Nucleus accumbens (tissue), 56 donors: ENCODE measurements at regions not wholly inside any gene's neighbourhood (a gene's known extent, or its start where the extent isn't known, plus 50 kb on each side); places are given as distances from the start of the nearest gene placed in this dataset.
A peak's percentile ranks its signal among the peaks of the same experiment; 100 is the strongest.

Experiments used
- DNase-seq, 56 donors: peaks; one replicate each; lab custom pipeline; 2025; lab: John Stamatoyannopoulos, UW

DNA sequence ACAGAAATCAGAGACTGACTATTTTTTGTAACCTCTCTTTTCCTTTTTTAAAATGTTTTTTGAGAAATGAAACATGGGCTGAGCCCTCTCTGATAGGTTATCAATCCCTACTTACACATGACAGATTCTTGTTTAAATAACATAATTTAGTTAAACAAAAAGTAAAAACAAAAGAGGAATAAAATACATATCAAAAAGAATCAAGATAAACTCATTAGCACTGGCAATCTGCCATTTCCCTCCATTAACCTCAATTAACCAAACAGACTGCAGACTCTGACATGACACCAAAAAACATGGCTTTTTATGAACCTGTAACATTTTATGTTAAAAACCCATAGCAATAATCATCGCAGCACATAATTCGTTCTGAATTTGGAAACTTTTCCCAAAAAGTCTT lies 284.4 kb upstream of the MTNR1B start:
- DNase-seq = no peak

DNA sequence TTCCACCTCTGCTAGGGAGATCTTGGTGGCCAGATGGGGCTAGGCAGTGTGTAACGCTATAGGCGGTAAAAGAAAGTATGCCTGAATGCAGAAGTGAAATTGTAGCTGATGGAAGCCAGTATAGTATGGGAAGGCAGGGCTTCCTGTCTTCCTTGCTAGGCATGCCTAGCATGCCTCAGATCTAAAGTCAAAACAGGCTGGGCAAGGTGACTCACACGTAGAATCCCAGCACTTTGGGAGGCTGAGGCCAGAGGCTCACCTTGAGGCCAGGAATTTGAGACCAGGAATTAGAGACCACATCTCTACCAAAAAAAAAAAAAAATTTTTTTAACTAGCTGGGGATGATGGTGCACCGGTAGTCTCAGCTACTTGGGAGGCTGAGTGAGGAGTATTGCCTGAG lies 281.7 kb upstream of the MTNR1B start:
- no peak for DNase-seq

DNA sequence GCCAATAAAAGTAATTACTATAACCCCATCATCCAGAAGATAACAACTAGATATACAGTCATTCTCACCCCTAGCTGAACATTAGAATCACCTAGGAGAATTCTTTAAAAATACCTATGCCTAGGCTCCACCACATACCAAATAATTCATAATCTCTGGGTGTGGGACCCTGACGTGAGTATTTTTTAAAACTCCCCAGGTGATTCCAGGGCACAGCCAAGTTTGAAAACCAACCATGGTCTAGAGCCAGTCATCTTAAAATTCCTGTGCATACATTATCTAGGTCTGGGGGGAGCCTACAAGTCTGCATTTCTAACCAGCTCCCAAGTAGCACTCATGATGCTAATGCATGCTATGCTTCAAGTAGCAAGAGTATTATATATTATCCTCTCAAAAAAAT lies 281.0 kb upstream of the MTNR1B start:
- DNase-seq = no peak

DNA sequence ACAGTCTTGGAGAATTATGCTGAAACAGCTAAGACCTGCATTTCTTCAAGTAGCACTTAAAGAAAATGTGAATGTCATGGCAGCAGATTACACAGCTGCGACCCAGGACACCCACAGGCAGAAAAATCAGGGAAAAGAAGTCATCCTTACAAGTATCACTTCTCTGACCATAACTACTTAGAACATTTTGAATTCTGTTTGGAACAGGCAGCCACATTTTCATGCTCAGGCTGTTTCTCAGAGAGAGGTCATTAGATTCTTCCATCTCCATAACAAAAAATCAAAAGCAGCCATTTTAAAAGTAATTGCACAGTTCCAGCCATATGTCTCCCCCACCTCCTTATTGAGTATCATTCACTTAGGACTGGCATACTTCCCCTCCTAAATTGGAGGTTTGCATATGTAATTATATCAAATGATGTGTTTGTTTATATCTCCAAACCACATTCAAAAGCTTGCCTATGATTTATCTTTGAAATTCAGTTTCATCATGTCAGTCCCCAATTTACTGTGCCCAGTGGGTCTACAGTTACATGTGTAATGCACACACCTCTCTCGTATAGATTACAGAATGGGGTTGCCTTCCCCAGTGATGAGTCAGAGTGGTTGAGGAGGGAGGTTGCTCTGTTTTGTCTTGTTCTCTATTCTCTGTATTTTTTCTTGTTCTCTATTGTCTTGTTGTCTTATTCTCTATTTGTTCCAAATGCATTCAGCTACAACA lies 276.5 kb upstream of the MTNR1B start:
- no peak for DNase-seq

DNA sequence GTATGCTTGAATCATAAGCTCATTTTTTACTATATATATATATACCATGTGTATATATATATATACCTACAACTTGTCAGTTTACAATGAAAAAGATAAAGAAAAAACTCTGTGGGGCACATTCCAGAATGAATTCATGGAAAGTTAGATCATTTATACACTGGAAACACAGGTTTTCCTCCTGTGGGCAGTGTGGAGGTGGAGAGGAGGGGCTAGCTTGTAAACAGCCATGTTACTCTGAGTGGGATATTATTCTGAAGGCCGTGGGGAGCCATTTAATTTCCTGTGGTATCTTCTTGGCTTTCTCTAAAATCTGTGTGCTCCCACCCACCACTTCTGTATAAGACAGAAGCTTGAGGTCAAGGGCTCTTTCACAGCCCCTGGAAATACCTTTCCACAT lies 273.4 kb upstream of the MTNR1B start:
- DNase-seq = no peak

DNA sequence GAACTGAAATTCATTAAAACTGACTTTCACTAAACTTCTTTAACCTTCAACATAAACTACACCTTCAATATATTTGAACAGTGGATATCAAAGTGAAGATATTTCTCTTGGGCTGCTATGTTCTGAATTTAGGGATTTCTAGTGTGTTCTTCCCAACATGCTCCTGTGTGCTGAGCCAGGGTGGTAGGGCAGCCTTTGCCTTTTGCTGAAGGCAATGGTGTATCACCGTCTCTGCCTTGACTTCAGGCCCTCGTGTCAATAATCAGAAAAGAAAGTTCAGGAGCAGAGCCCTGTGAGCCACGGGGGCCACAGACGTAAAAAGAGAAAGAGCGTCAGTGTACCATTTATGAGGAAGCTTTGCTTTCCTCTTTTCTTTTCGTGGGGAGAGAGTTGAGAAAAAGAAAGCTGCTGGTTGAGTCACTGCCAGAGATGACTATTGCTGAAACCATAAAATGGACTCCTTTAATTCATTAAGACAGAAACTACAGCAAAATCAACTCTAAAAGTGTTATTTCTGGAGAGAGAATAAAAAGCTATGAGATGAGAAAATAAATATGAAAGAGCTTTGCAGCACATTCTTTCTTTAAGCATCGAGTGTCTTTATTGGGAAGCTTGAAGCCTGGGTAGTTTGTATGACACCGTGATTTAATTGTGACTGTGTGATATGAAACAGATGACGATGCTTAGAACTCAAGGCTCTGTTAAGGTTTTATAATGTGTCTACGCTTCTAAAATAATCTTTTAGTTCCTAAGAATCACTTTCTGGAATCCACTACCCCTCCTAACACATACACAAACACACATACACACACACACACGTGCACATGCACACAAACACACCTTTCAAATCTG lies 271.8 kb upstream of the MTNR1B start:
- peak in 1 of 56 donors; percentile 8 for DNase-seq

DNA sequence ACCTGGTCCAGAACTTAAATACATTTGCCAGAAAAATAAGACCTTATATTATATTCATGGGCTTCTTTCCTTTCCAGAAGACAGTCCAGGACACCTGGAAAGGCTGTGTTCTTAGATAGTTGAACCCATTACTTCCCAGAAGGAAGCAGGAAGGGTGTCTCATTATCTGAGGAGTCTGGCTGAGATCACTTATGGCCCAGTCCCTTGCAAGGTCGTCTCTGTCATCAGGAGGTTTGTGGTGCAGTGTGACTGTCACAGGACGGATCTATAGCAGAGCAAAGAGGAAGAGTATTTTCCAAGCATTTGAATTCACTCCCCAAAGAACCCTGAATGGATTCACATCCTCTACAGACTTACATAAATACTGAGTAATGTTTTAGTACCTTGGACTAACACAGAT lies 270.7 kb upstream of the MTNR1B start:
- no peak for DNase-seq

DNA sequence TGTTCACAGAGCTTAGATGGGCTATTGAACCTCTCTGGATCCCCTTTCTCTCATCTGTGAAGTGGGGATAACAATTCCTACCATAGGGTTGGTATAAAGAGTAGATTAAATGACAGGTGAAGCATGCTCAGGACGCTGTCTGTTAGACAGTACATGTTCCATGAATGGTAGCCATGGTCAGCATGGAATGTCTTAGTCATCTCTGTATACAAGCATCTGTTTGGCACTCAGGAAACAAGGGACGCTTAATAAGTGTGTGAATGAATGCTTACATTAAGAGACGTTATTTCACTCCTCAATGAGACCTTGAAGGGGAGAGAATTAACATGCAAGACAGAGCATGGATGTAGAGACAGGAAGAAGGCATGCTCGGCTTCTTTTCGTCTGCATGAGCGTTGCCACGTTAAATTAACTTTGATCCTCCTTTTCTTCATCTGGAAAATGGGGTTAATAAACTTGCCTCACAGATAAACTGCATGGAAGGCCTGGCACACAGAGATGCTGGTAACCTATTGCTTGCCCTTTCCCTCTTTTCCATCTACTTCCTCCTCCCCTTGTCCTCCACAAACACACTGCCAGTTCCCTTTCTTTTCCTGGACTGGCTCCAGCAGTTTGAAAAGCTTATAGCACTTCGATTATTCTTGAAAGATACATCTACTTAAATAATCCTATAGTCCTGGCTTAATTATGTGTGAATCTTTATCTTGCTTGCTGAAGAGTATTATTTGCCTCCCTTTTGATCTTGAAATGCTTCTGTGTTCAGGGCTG lies 267.2 kb upstream of the MTNR1B start:
- no peak for DNase-seq

DNA sequence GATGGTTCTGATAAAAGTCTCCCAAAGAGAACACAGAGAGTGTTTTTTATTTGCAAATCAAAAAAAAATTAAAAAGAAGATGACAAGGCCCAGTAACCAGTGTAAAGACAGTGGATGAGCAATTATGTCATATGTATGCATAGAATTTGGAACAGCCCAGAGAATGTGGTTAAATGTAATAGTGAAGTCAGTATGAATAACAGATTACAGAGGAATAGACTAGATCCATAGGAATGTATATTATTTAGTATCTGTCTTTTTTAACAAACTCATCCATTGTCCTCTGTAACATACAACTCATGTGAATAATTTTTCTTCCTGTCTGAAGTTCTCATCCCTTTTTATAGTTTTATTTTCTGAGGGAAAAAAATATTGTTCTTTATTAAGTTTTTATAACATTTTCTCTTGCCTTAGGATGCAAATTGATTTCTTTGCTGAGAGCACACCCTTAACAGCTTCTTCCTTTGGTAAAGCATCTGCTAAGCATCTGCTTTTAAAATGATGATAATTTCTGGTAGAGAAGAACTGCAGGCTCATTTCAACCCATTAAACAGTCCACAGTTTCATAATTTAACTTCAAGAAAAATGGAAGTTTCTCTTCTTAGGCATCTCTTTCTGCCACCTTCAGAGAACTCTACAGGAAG lies 266.5 kb upstream of the MTNR1B start:
- no peak for DNase-seq

DNA sequence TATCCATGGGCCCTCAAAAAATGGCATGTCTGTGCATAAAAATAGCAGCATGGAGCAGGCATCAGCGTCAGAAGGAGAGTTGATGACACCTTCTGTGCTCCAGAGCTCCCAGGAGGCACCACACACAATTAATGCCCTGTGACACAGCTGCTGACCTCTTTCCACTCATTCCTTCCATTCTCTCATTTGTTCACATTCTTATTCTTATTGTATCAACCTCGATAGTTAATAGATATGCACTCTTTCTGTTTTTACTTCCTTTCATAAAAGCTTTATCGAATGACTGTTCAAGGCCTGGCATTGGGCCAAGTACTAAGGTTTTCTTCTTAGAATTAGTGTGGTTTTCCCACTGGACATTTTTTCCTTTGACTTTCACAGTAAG lies 266.0 kb upstream of the MTNR1B start:
- no peak for DNase-seq

DNA sequence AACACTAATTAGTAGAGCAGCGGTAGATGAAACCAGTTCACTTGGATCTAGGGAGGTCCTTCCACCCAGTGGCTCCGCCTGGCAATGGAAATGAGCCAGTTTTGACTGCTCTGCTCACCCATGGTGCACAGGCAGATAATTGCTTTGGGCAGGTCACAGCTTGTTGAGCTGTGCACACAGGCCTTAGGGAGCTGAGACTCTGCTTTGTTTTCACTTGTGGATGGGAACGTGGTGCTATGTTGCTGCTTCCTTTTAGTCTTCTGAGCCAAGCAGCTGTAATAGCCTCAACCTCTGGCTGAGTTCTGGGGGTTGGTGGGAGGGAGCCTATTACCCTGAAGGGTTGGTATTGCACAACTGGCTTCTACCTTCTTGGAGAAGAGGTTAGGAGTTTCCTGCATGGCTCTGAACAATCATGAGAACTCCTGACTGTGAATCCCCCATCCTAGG lies 262.3 kb upstream of the MTNR1B start:
- DNase-seq = no peak

DNA sequence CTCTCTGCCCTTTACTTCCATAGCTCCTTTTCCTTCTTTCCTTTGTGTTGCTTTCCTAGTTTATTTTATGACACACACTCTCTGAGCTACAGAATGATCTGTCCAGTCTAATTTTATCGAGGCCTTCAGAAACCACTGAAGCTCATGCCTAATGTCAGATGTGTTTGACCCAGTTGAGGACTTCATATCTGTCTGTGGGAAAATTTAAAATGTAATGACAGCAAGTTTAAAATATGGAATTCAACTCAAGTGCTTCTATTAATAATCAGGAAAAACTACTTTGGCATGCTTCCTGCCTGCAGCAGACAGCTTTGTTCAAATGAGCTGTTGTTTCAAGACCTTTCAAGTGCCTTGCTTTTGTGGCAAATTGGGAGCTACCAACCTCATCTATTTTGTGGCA lies 261.8 kb upstream of the MTNR1B start:
- no peak for DNase-seq

DNA sequence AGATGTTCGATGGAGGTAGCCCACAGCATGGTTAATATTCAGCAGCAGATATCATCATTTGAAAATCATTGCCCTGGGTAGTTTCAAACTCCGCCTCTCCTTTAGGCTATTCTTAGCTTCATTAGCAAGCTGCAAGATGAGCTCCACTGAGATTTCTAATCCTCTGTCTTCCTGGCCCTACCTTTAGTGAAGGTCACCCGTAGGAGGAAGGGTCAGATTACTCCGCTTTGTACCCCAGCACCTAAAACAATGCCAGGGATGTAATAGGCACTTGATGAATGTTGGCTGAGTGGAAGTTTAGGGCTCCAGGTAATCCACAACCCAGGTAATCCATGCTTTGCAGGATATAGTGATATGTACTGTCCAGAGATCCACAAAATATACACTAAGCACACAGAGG lies 260.1 kb upstream of the MTNR1B start:
- no peak for DNase-seq

DNA sequence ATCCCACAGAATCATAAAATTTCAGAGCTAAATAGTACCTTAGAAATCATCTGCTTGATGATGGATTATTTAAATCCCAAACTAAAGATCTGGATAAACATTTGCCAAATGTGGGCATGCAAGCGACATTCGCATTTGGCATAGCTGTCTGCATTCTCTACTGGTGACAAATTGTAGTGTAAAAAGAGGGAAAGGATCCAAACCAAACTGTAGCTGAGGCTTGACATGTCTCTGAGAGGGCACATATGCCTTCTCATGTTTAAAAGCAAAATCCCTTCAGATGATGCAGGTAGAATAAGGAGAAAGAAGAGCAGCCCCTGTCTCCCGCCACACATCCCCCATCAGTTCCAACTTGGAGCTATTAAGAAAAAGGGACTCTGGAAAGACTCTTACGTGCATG lies 257.5 kb upstream of the MTNR1B start:
- DNase-seq = peak in 1 of 56 donors; percentile 5

DNA sequence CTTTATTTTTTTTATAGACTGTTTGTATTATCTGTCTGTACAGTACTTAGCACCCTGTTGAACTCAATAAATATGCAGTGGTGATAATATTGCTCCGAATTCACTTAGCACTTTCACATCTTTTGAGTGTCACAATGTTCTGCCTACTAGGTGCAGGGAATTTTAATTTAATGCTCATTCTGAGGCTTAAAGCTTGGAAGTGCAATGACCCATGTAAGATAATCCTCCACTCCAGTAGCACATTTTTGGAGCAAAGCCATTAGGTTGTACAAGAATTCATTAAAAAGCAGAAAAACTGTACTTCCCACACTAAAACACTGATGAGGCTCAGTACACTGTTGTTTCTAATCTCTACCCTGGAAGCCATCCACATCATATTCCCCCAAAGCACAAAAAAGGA lies 255.3 kb upstream of the MTNR1B start:
- no peak for DNase-seq

DNA sequence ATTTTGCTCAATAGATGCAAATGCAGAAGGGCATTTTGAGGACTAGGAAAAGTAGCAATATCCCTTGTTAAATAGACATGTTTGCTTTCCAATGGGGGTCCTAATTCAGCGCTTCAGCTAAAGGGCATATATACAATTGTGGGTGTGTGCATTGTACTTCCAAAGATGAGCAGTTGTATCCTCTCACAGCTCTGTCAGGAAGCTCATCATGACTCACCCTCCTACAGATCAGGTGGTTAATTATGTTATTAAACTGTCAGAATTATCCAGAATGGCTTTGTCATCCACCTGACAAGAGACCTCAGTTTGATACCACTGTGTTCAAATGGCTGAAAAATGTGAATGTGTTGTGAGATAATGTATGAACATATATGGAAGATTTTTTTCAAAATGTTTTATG lies 252.2 kb upstream of the MTNR1B start:
- peak in 6 of 56 donors; percentile 18 to 62 (median 32) for DNase-seq

DNA sequence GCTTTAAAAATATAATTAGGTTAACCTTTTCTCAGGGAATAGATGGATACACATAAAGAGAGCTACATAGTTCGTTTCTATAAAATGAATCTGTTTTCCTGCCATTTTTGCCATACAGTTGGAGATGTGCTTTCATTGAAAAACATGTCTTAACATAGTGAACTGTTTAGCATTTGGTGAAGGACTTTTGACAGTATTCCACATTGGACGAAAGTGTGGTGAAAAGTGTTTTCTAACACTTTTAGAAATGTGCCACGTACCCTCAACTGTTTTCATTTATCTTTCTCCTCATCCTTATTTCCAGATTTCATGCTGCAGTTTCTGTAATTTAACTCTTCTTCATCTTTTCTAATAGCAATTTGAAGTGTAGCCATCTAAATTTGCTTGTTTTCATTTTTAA lies 249.1 kb upstream of the MTNR1B start:
- DNase-seq = no peak

DNA sequence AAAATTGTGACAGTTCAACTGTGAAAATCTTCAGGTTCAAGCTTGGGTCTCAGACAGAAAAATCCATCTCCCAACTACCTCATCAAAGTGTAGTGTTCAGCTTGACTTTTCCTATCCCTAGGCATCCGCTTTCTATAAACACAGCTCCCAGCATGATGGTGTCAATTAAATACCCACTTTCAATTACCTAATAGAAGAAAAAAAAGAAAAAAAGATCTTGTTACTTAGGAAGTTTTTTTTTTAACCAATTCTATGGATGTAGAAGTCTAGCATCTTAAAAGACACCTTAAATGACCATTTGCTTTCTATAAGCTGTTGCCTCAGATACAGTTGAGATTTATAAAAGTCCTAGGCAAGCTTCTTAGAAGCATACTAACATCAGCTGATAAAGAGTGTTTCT lies 244.1 kb upstream of the MTNR1B start:
- DNase-seq = no peak

DNA sequence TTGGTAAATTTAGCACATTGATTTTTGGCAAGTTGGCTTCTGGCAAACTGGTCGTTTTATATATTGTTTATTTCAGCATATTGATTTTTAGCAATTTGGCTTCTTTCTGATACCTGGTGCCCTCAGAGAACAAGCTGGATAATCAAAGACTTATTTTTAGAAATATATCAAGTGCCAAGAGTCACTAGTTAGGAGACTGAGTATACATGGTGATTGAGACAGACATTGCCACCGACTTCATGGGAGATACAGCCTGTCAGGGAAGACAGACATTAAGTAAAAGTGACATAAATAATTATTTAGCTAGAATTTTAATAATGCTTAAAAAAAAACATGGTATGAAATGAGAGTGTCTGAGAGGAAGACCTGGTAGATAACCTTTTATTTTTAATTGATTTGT lies 242.3 kb upstream of the MTNR1B start:
- DNase-seq = no peak

DNA sequence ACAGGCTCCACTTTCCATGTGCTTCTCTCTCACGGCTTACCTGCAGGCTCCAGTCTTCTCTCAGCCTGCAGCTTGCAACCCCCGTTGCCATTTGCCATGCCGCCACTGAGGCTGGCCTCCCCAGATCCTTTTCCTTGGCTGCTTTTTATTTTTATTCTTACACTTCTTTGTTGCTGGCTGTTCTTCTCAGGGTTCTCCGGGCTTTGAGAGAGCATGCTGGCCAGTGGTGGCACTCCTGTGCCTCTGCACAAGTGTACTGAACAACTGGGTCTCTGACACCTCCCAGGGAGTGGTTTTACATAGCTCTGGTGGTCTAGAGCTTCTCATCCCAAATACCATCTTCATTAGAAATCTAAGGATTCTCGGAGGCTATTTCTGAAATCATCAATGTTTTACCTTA lies 241.7 kb upstream of the MTNR1B start:
- no peak for DNase-seq

DNA sequence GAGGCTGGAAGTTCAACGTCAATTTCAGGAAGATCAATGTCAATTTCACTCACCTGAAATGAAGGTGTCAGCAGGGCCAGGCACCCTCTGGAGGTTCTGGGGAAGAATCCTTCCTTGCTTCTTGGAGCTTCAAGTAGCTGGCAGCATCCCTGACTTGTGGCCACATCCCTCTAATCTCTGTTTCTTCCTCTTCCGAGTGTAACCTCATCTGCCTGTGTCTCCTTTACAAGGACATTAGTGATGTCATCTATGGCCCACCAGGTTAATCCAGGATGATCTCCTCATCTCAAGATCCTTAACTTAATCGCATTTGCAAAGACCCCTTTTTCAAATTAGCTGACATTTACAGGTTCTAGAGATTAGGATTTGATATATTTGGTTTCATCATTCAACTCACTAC lies 240.8 kb upstream of the MTNR1B start:
- no peak for DNase-seq
